ENCODE measurements at regions not wholly inside any gene's neighbourhood (a gene's known extent, or its start where the extent isn't known, plus 50 kb on each side); places are given as distances from the start of the nearest gene placed in this dataset.

GRCh38 chr9:17929506-17929905 lies 350.6 kb downstream of the SH3GL2 start:
- no peak overlapping the region for H3K4me3 ChIP-seq (ENCODE audit: low read depth, low read length)
- no peak for DNase-seq (ENCODE audit: low read depth)

GRCh38 chr9:17930071-17930470 lies 351.2 kb downstream of the SH3GL2 start:
- no peak for TF ChIP-seq CTCF (IDR thresholded peaks at IDR 0.05; ENCODE audit: insufficient read depth, low read length)
- no peak for DNase-seq (ENCODE audit: low read depth)
- H3K4me3 ChIP-seq (ENCODE audit: low read depth, low read length) = no peak overlapping the region

More at GRCh38 chr9:17929506-17929905, 350.6 kb downstream of the SH3GL2 start:
- no peak for TF ChIP-seq CTCF (IDR thresholded peaks at IDR 0.05; ENCODE audit: insufficient read depth, low read length)

- H3K4me3 ChIP-seq (ENCODE audit: low read depth, low read length) = no peak overlapping the region
- TF ChIP-seq CTCF (IDR thresholded peaks at IDR 0.05; ENCODE audit: insufficient read depth, low read length) = no peak
These were observed 357.5 kb downstream of the SH3GL2 start for GRCh38 chr9:17936365-17936764.

GRCh38 chr9:17938035-17938655 lies 359.3 kb downstream of the SH3GL2 start:
- no peak overlapping the region for H3K4me3 ChIP-seq (ENCODE audit: low read depth, low read length)
- no peak for DNase-seq (ENCODE audit: low read depth)
- no peak for TF ChIP-seq CTCF (IDR thresholded peaks at IDR 0.05; ENCODE audit: insufficient read depth, low read length)

More at GRCh38 chr9:17936365-17936764, 357.5 kb downstream of the SH3GL2 start:
- no peak for DNase-seq (ENCODE audit: low read depth)

- no peak for TF ChIP-seq CTCF (IDR thresholded peaks at IDR 0.05; ENCODE audit: insufficient read depth, low read length)
- no peak overlapping the region for H3K4me3 ChIP-seq (ENCODE audit: low read depth, low read length)
- no peak for DNase-seq (ENCODE audit: low read depth)
These were observed 363.6 kb downstream of the SH3GL2 start for GRCh38 chr9:17942498-17942897.

- DNase-seq (ENCODE audit: low read depth) = no peak
- TF ChIP-seq CTCF (IDR thresholded peaks at IDR 0.05; ENCODE audit: insufficient read depth, low read length) = no peak
- H3K4me3 ChIP-seq (ENCODE audit: low read depth, low read length) = no peak overlapping the region
These were observed 376.5 kb downstream of the SH3GL2 start for GRCh38 chr9:17955409-17955808.

- no peak for DNase-seq (ENCODE audit: low read depth)
- no peak for TF ChIP-seq CTCF (IDR thresholded peaks at IDR 0.05; ENCODE audit: insufficient read depth, low read length)
- no peak overlapping the region for H3K4me3 ChIP-seq (ENCODE audit: low read depth, low read length)
These were observed 379.5 kb downstream of the SH3GL2 start for GRCh38 chr9:17958363-17958762.

All from fibroblast of the aortic adventitia (primary cell).